Left colon (tissue), 2 donors: ENCODE measurements at regions not wholly inside any gene's neighbourhood (a gene's known extent, or its start where the extent isn't known, plus 50 kb on each side); places are given as distances from the start of the nearest gene placed in this dataset.
"Not testable (repeated sequence)": the region's sequence is repeated elsewhere in the genome, so short reads cannot be mapped to it uniquely, and the experiment has no call there.

Source experiments
- ATAC-seq: fragments of 200-7000 bp; cut with Tn5 transposase; one replicate; pipeline ENCODE4 v1.9.1; 2020; ENCODE audit warnings: mild to moderate bottlenecking, moderate library complexity
- DNase-seq, 2 donors: peaks; one replicate each; pipeline ENCODE4 v3.0.0-alpha.2; 2020
- intact Hi-C, 2 donors: fragments of 100-400 bp; cut with DNase I in 1 of 2; cut with micrococcal nuclease in 1 of 2; formaldehyde crosslinking; loops; one replicate each; pipeline versions ENCODE4 v1.11.2 to v1.14.0; 2022; cut with DNase I, micrococcal nuclease
- donor health status: DM: no; HTN: no; CAD: no.
- donor health status: DM: yes; HTN: yes; CAD: no.

GRCh38 chr20:30503992-30504570 lies 753.4 kb upstream of the DEFB115 start:
- ATAC-seq (no peak), DNase-seq (no peak)
- intact Hi-C loops = no loop called here

GRCh38 chr20:30505566-30505965 lies 751.9 kb upstream of the DEFB115 start:
- DNase-seq = no peak
- ATAC-seq = no peak
- intact Hi-C loops = no loop called here

- intact Hi-C loops = no loop called here
- ATAC-seq = no peak
- no peak for DNase-seq
These were observed 751.4 kb upstream of the DEFB115 start for GRCh38 chr20:30506100-30506499.

- intact Hi-C loops, ATAC-seq, DNase-seq: not testable (repeated sequence)
These were observed 749.1 kb upstream of the DEFB115 start for GRCh38 chr20:30508382-30508781.

- DNase-seq (no peak), ATAC-seq (no peak)
- intact Hi-C loops = no loop called here
These were observed 746.0 kb upstream of the DEFB115 start for GRCh38 chr20:30511322-30512030.

GRCh38 chr20:30513050-30513628 lies 744.3 kb upstream of the DEFB115 start:
- intact Hi-C loops = no loop called here
- no peak for ATAC-seq

GRCh38 chr20:30515915-30516314 lies 741.5 kb upstream of the DEFB115 start:
- ATAC-seq, intact Hi-C loops: not testable (repeated sequence)

More at GRCh38 chr20:30513050-30513628, 744.3 kb upstream of the DEFB115 start:
- DNase-seq = no peak

GRCh38 chr20:30518906-30519305 lies 738.6 kb upstream of the DEFB115 start:
- intact Hi-C loops, DNase-seq, ATAC-seq: not testable (repeated sequence)

More at GRCh38 chr20:30515915-30516314, 741.5 kb upstream of the DEFB115 start:
- not testable (repeated sequence) for DNase-seq

GRCh38 chr20:30521686-30522415 lies 735.6 kb upstream of the DEFB115 start:
- intact Hi-C loops, ATAC-seq, DNase-seq: not testable (repeated sequence)

- ATAC-seq, intact Hi-C loops, DNase-seq: not testable (repeated sequence)
These were observed 733.3 kb upstream of the DEFB115 start for GRCh38 chr20:30524155-30524554.

GRCh38 chr20:30524761-30525160 lies 732.7 kb upstream of the DEFB115 start:
- ATAC-seq, DNase-seq, intact Hi-C loops: not testable (repeated sequence)

GRCh38 chr20:30533653-30534052 lies 723.8 kb upstream of the DEFB115 start:
- intact Hi-C loops, DNase-seq, ATAC-seq: not testable (repeated sequence)

GRCh38 chr20:30537459-30537858 lies 720.0 kb upstream of the DEFB115 start:
- intact Hi-C loops, ATAC-seq: not testable (repeated sequence)
- peak in 1 of 2 donors; percentile 18 for DNase-seq

- ATAC-seq, intact Hi-C loops, DNase-seq: not testable (repeated sequence)
These were observed 717.0 kb upstream of the DEFB115 start for GRCh38 chr20:30540330-30541069.

GRCh38 chr20:30551236-30551635 lies 706.2 kb upstream of the DEFB115 start:
- intact Hi-C loops, DNase-seq, ATAC-seq: not testable (repeated sequence)

GRCh38 chr20:30556797-30557196 lies 700.7 kb upstream of the DEFB115 start:
- ATAC-seq, intact Hi-C loops, DNase-seq: not testable (repeated sequence)

- DNase-seq, intact Hi-C loops, ATAC-seq: not testable (repeated sequence)
These were observed 692.4 kb upstream of the DEFB115 start for GRCh38 chr20:30565086-30565485.

- ATAC-seq, intact Hi-C loops, DNase-seq: not testable (repeated sequence)
These were observed 687.6 kb upstream of the DEFB115 start for GRCh38 chr20:30569867-30570266.
